Pancreas (tissue), 10 donors: ENCODE measurements at regions not wholly inside any gene's neighbourhood (a gene's known extent, or its start where the extent isn't known, plus 50 kb on each side); places are given as distances from the start of the nearest gene placed in this dataset.
"Not testable (repeated sequence)": the region's sequence is repeated elsewhere in the genome, so short reads cannot be mapped to it uniquely, and the experiment has no call there.

ENCODE experiments used
- ATAC-seq, 4 donors: fragments of 200-7000 bp; cut with Tn5 transposase; one replicate each; pipeline versions ENCODE4 v1.8.0 to v1.9.1; 2020; ENCODE audit warnings: mild to moderate bottlenecking in 4 of 4, moderate library complexity in 4 of 4
- DNase-seq, 6 donors: peaks; one replicate each; pipeline ENCODE4 v3.0.0-alpha.2; 2020
- FAIRE-seq: peaks from 2 replicates; lab custom pipeline; 2012; peaks lifted over from hg19 to GRCh38; lab: Jason Lieb, UNC
- H3K27ac ChIP-seq, 4 donors: fragments of 200-600 bp; sonication (generic); 1 replicate in 3 of 4; 2 replicates in 1 of 4; pipeline versions ENCODE4 v1.5.0 to v1.8.0; 2020
- H3K27me3 ChIP-seq, 4 donors: fragments of 200-600 bp; one replicate each; pipeline ENCODE4 v1.8.0; 2021
- H3K36me3 ChIP-seq, 3 donors: fragments of 200-600 bp; sonication (generic) in 1 of 3; one replicate each; pipeline versions ENCODE4 v1.5.0 to v1.8.0; 2020 to 2021
- H3K4me1 ChIP-seq, 3 donors: fragments of 200-600 bp; one replicate each; pipeline ENCODE4 v1.8.0; 2021
- H3K4me3 ChIP-seq, 4 donors: fragments of 200-600 bp; sonication (generic) in 2 of 4; one replicate each; pipeline versions ENCODE4 v1.5.0 to v1.8.0; 2020 to 2021
- H3K9me3 ChIP-seq, 4 donors: fragments of 200-600 bp; one replicate each; pipeline ENCODE4 v1.8.0; 2021
- WGBS, 2 donors: extraction: QIAGEN DNeasy Blood & Tissue Kit; methylation state at CpG; one replicate each; pipeline ENCODE4 v1.1.7; 2013; 5-methylcytosine and 5-hydroxymethylcytosine counted together
- intact Hi-C, 3 donors: fragments of 100-400 bp; cut with DNase I; formaldehyde crosslinking; loops; one replicate each; pipeline versions ENCODE4 v1.11.1 to v1.14.2; 2022
- TF ChIP-seq, protein P1 (sequence below), 4 donors: fragments of 200-600 bp; sonication (generic) in 3 of 4; IDR thresholded peaks; one replicate each; pipeline versions ENCODE4 v1.5.0 to v1.8.0; 2021; ENCODE audit warnings: antibody characterized with exemption in 4 of 4
- donor health status: healthy with polysubstance abuse.
- donor health status: DM: no; HTN: no; CAD: no; lungs with moderate emphysema.
- donor health status: DM: no; HTN: no; CAD: no.
- donor health status: control.
- donor health status: control.
- donor health status: Bipolar disorder and iron deficiency.
- donor health status: DM: yes; HTN: yes; CAD: no.
- donor health status: DM: no; HTN: no; CAD: no.
- donor health status: DM: no; HTN: no; CAD: no.
- donor health status: DM: yes; HTN: yes; CAD: no.

DNA sequence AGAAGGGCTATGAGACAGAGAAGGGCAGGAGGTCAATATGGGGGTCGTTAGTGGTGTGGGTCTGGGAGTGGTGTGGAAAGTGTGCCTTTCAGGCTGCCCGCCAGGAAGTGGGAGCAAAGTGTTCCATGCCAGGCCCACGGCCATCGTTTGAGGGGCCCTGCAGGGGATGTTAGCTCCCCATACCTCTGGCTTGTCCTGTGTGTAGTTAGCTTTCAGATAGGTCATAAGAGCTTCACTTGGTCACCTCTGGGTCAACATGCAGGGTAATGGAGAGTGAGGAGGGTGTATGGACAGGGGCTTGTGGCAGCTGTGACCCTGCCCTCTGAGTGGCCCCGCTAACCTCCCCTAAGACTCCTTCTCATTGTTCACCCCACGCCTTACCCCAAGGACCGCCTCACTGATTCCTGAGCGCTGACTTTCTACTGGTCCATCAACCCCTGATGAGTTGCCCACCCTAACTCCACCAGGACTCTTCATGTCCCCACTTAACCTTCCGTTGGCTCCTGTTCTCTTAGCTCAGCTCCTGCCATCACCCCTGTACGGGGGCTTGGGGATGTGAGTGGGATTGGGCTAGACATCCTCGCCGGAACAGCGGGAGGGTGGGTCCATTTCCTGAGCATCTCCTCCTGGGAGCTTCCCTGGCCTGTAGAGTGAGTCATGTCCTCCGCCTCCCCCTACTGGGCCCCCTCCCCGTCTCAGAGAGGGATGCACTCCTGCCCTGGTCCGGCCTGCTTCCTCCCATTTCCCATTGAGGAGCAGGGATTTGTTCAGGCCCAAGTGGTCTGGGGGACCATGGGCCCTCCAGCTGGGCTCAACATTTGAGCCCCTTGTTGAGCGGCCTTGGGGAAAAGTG, 125.7 kb downstream of the FGF18 start:
- no peak overlapping the region for H3K4me3 ChIP-seq
- H3K27ac ChIP-seq, result no peak overlapping the region
- WGBS, 2 donors, result 80 to 85% methylated on average over 17 of the region's 17 CpGs
- TF ChIP-seq, protein P1, sequence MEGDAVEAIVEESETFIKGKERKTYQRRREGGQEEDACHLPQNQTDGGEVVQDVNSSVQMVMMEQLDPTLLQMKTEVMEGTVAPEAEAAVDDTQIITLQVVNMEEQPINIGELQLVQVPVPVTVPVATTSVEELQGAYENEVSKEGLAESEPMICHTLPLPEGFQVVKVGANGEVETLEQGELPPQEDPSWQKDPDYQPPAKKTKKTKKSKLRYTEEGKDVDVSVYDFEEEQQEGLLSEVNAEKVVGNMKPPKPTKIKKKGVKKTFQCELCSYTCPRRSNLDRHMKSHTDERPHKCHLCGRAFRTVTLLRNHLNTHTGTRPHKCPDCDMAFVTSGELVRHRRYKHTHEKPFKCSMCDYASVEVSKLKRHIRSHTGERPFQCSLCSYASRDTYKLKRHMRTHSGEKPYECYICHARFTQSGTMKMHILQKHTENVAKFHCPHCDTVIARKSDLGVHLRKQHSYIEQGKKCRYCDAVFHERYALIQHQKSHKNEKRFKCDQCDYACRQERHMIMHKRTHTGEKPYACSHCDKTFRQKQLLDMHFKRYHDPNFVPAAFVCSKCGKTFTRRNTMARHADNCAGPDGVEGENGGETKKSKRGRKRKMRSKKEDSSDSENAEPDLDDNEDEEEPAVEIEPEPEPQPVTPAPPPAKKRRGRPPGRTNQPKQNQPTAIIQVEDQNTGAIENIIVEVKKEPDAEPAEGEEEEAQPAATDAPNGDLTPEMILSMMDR (IDR thresholded peaks at IDR 0.05), result no peak
- H3K4me1 ChIP-seq, result no peaks in the 10 kb centered on the region
- no peaks in the 10 kb centered on the region for H3K36me3 ChIP-seq
- no peak for FAIRE-seq
- DNase-seq, result no peak
- no peak for ATAC-seq
- H3K9me3 ChIP-seq, result no peaks in the 10 kb centered on the region
- H3K27me3 ChIP-seq, result no peaks in the 10 kb centered on the region
- intact Hi-C loops, result no loop called here

DNA sequence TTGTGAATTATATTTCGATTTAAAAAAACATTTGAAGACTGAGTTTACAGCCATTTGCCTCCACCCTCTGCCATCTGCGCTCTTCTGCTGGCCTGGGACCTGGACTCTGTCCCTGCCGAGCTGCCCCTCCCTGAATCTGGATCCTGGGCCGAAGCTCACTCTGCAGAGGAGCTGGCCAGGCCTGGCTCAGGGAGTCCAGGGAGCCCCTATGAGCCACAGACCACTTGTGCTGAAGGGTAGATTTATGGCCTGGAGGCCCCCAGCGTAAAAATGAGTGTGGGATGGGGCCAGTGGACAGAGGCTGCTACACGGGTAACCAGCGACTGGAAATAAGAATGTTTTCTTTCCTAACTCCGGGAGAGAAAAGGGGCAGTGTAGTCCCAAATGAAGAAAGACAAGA, 129.8 kb downstream of the FGF18 start:
- ATAC-seq (no peak), DNase-seq (no peak)
- TF ChIP-seq, protein P1 (IDR thresholded peaks at IDR 0.05), result no peak

GRCh38 chr5:171553817-171554216, 134.4 kb downstream of the FGF18 start:
- FAIRE-seq, H3K36me3 ChIP-seq, ATAC-seq, H3K27ac ChIP-seq, H3K4me1 ChIP-seq, intact Hi-C loops, H3K4me3 ChIP-seq, H3K9me3 ChIP-seq, DNase-seq, H3K27me3 ChIP-seq: not testable (repeated sequence)
- WGBS, 2 donors, result 82 to 85% methylated on average over 7 of the region's 7 CpGs

More for the DNA sequence above, 129.8 kb downstream of the FGF18 start:
- Histone ChIP-seq H3K9me3 (no peaks in the 10 kb centered on the region), H3K36me3 (no peaks in the 10 kb centered on the region), H3K27me3 (no peaks in the 10 kb centered on the region), H3K27ac (no peak overlapping the region), H3K4me1 (no peaks in the 10 kb centered on the region), H3K4me3 (no peak overlapping the region)
- intact Hi-C loops, result no loop called here
- no peak for FAIRE-seq
- WGBS, 2 donors, result 66 to 70% methylated on average over 8 of the region's 8 CpGs

DNA sequence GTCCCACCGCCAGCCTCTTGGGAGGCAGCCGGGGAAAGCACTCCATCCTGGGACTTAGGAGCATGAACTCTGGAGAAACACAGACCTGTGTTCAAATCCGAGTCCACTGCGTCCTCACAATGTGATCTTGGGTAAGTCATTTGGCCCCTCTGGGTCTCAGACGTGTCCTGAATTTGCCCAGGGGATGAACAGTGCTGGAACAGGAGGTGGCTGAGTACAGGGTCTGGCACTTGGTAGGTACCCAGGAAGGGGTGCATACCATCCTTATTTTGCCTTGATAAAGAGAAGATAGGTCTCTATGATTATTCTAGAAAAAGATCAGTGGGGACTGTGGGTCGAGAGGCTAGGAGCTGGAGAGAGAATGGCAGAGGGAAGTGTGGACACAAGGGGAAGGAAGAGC, 135.7 kb downstream of the FGF18 start:
- intact Hi-C loops, result no loop called here
- Histone ChIP-seq H3K4me3 (no peak overlapping the region), H3K36me3 (no peaks in the 10 kb centered on the region), H3K4me1 (no peaks in the 10 kb centered on the region), H3K27me3 (no peaks in the 10 kb centered on the region), H3K27ac (no peak overlapping the region), H3K9me3 (no peaks in the 10 kb centered on the region)
- WGBS, 2 donors, result 58 to 61% methylated on average over 6 of the region's 6 CpGs
- FAIRE-seq (no peak), DNase-seq (no peak), ATAC-seq (no peak)
- TF ChIP-seq, protein P1 (IDR thresholded peaks at IDR 0.05), result no peak

DNA sequence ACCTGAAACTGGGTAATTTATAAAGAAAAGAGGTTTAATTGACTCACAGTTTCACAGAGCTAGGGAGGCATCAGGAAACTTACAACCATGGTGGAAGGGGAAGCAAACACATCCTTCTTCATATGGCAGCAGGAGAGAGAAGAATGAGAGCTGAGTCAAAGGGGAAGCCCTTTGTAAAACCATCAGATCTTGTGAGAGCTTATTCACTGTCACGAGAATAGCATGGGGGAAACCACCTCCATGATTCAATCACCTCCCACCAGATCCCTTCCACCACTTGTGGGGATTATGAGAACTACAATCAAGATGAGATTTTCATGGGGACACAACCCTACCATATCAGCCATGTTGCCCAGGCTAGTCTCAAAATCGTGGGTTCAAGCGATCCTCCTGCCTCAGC, 143.4 kb downstream of the FGF18 start:
- DNase-seq, result no peak
- Histone ChIP-seq H3K9me3 (no peaks in the 10 kb centered on the region), H3K27me3 (no peaks in the 10 kb centered on the region), H3K4me1 (no peaks in the 10 kb centered on the region), H3K36me3 (no peaks in the 10 kb centered on the region), H3K4me3 (no peak overlapping the region), H3K27ac (no peak overlapping the region)
- 69 to 85% methylated on average over 3 of the region's 3 CpGs for WGBS, 2 donors
- TF ChIP-seq, protein P1 (IDR thresholded peaks at IDR 0.05), result no peak
- intact Hi-C loops, result no loop called here
- no peak for FAIRE-seq
- no peak for ATAC-seq
